ENCODE measurements at regions not wholly inside any gene's neighbourhood (a gene's known extent, or its start where the extent isn't known, plus 50 kb on each side); places are given as distances from the start of the nearest gene placed in this dataset.

DNA sequence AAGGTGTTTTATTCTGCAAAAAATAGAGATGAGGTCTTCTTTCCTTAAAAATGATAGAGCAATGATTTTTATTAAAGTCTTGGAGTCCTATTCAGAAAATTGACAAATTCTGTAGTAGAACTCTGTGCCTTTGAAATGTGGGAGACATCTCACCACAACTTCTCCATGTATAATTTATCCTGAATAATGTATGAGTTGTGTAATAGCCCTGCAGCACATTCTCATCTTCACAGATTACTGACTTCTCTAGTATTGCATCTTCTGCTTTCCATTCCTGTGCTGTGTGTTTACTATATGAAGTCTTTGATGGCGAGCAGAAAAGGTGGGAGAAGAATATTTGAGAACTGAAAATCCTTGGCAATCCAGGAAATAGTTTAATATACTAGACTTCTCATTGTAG lies 255.6 kb downstream of the TTC6 start:
- Histone ChIP-seq H3K4me3 (no peak overlapping the region), H3K27ac (no peak overlapping the region)
- no peak for DNase-seq (ENCODE audit: low spot score)
- TF ChIP-seq, protein P1, sequence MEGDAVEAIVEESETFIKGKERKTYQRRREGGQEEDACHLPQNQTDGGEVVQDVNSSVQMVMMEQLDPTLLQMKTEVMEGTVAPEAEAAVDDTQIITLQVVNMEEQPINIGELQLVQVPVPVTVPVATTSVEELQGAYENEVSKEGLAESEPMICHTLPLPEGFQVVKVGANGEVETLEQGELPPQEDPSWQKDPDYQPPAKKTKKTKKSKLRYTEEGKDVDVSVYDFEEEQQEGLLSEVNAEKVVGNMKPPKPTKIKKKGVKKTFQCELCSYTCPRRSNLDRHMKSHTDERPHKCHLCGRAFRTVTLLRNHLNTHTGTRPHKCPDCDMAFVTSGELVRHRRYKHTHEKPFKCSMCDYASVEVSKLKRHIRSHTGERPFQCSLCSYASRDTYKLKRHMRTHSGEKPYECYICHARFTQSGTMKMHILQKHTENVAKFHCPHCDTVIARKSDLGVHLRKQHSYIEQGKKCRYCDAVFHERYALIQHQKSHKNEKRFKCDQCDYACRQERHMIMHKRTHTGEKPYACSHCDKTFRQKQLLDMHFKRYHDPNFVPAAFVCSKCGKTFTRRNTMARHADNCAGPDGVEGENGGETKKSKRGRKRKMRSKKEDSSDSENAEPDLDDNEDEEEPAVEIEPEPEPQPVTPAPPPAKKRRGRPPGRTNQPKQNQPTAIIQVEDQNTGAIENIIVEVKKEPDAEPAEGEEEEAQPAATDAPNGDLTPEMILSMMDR (IDR thresholded peaks at IDR 0.05): no peak

DNA sequence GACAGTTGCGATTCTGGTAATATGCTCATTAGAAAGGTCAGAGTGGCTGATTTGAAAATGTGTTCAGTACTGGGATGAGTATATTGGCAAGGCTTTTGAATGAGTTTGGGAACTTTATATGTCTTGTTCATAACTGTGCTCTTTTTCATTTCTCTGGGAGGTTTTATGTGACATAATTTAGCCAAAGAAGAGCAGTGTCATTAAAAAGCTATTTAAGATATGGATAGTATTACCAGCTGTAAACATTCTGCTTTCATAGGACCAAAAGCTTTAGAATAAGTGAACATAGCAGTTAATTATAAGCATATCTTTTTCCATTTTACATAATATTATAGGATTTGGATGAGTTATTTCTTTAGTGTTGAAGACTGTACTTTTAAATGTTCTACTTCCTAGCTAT lies 260.4 kb downstream of the TTC6 start:
- TF ChIP-seq, protein P1 (IDR thresholded peaks at IDR 0.05): no peak
- DNase-seq (ENCODE audit: low spot score): no peak
- no peak overlapping the region for H3K27ac ChIP-seq
- H3K4me3 ChIP-seq: no peak overlapping the region

DNA sequence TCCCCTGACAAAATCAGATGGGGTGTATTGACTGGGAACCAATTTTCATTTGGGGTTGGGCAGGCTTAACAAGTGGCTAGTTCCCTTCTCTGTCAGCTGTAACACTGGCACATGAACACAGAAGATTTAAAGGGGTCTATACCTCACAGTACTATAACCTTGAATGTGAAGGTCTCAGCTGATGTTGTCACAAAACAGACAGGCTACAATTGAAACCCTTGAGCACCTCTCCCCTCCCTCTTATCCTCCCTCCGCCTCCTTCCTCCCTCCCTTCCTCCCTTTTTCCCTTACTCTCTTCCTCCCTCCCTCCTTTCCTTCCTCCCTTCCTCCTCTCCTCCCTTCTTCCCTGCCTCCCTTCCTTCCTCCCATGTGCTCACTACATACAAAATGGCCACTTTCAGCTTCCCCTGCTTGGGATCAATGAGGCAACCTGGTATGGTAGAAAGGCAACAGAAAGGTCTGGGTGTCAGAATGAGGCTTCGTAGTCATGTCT lies 262.4 kb downstream of the TTC6 start:
- H3K4me3 ChIP-seq: no peak overlapping the region
- TF ChIP-seq, protein P1 (IDR thresholded peaks at IDR 0.05): no peak
- DNase-seq (ENCODE audit: low spot score): no peak

DNA sequence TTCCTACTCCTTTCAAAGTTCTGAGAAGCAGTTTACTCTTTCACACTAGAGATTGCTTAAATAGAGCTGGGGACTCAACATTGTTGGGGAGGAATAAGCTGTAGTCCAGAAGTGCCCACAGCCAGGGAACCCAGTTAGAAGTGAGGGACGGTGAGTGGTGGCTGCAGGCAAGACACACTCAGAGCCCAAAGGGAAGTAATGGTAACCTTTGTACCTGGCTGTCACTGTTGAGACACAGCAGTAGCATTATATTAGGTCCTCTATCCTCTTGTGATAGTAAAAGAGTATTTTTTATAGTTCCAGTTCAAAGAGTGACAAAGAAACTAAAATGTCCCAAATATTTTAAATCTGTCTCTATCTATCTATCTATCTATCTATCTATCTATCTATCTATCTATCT lies 263.3 kb downstream of the TTC6 start:
- TF ChIP-seq, protein P1 (IDR thresholded peaks at IDR 0.05): no peak
- DNase-seq (ENCODE audit: low spot score): no peak
- Histone ChIP-seq H3K27ac (no peak overlapping the region), H3K4me3 (no peak overlapping the region)

More for the DNA sequence above, 262.4 kb downstream of the TTC6 start:
- H3K27ac ChIP-seq: no peak overlapping the region

DNA sequence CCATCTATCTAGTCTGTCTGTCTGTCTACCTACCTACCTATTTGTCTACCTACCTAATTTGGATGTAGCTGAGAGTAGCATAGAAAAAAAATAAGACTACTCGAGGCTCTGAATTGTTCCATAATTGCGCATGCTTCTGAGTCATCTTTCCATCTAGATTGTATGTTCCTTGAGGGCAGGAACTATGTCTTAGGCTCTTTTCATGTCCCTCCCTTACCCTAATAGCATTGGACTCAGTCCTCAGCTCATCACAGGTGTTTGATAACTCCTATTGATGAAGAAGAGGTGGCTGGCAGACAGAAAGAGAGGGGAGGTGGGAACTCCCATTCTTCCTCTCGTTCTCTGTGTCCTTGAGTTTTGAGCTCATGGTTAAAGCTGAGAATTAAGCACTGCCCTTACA lies 263.7 kb downstream of the TTC6 start:
- TF ChIP-seq, protein P1 (IDR thresholded peaks at IDR 0.05): no peak
- Histone ChIP-seq H3K27ac (no peak overlapping the region), H3K4me3 (no peak overlapping the region)

DNA sequence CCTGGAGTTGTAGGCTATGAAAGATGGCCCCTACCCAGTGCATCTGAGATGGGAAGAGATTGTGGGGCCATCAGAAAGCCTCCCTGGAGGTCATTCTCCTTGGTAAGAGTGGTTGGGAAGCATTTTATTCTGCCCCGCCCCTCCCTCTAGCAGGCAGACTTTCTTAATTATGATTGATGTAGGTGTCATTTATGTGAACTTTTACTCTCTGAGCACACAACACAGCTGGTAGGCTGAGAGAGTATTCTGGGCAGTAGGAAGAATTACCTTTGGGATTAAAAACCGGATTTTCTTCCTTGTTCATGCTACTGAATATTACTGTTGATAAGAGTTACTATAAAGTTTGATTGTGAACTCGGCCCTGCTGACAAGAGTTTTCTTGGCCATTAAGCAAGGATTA lies 266.8 kb downstream of the TTC6 start:
- TF ChIP-seq, protein P1 (IDR thresholded peaks at IDR 0.05): no peak
- H3K4me3 ChIP-seq: no peak overlapping the region
- no peak for DNase-seq (ENCODE audit: low spot score)
- no peak overlapping the region for H3K27ac ChIP-seq

More for the DNA sequence above, 263.7 kb downstream of the TTC6 start:
- no peak for DNase-seq (ENCODE audit: low spot score)

DNA sequence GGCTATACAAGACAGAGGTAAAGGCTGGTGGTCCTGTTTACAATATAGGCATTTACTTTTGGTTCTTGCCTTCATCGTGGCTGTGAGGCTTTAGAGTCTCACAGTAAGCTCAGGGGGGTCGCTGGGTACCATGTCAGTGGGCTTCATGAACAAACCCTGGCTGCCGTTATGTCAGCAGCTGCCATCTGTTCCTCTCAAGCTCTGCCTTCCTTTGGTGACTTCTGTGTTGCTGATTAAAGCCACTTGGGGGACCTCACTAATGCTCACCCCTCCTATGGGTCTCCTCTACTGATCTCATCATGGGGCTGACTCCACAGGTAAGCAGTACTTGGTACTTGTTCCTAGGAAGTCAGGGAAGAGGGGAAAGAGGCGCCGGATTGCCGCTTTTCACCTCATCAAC lies 268.7 kb downstream of the TTC6 start:
- Histone ChIP-seq H3K4me3 (no peak overlapping the region), H3K27ac (no peak overlapping the region)
- DNase-seq (ENCODE audit: low spot score): no peak
- TF ChIP-seq, protein P1 (IDR thresholded peaks at IDR 0.05): no peak
